HCT116 (cell line): ENCODE measurements at regions not wholly inside any gene's neighbourhood (a gene's known extent, or its start where the extent isn't known, plus 50 kb on each side); places are given as distances from the start of the nearest gene placed in this dataset.

Experiments used
- ATAC-seq: fragments of 200-7000 bp; cut with Tn5 transposase; 2 replicates; pipeline ENCODE4 v1.9.1; 2020; ENCODE audit warnings: mild to moderate bottlenecking, moderate library complexity
- BruUV-seq: library from RNA; stranded (reverse); fragments of 400-500 nt; replicated peaks from 2 replicates; lab custom pipeline; 2021; lab: Mats Ljungman, UMichigan
- CTCF ChIA-PET: fragments of 300-600 bp; sonication (Branson Sonifier 250); formaldehyde crosslinking; loops from one replicate; lab custom pipeline; 2021; ENCODE audit warnings: antibody characterized with exemption; lab: Charles Lee
- POLR2A ChIA-PET: fragments of 300-600, 350-600 bp; sonication (Branson Sonifier 250); formaldehyde crosslinking; loops from one replicate; lab custom pipeline; 2021; ENCODE audit warnings: antibody characterized with exemption; lab: Charles Lee
- RAD21 ChIA-PET, 2 experiments: fragments of 300-600 bp; sonication (Branson Sonifier 250); formaldehyde crosslinking; loops; one replicate each; lab custom pipeline; 2023; ENCODE audit warnings: low total read pairs in 2 of 2; ENCODE audit not compliant: uncharacterized antibody in 2 of 2, unreplicated experiment in 2 of 2, low non-redundant PET in 1 of 2; lab: Charles Lee
- DNase-seq: peaks from one replicate; pipeline ENCODE4 v3.0.0-alpha.2; 2010; ENCODE audit warnings: low read depth, low spot score
- H2AFZ ChIP-seq: fragments of 200-600 bp; shearing (Covaris generic), sonication (generic); 2 replicates; pipeline ENCODE4 v1.6.1; 2017; ENCODE audit warnings: low read depth, mixed run types, mixed read lengths, antibody characterized with exemption, low read length; ENCODE audit not compliant: poor library complexity, severe bottlenecking
- H3K27ac ChIP-seq: 2 replicates; pipeline ENCODE4 v1.5.1; 2012; ENCODE audit warnings: low read depth, low read length
- H3K27me3 ChIP-seq: fragments of 200-600 bp; sonication (generic); 2 replicates; pipeline ENCODE4 v1.6.1; 2016; ENCODE audit warnings: mixed run types, low read length, mixed read lengths; ENCODE audit not compliant: insufficient read depth
- H3K36me3 ChIP-seq, 2 experiments: fragments of 200-500 bp in 1 of 2; fragments of 200-600 bp in 1 of 2; sonication (Bioruptor generic) in 1 of 2; sonication (generic) in 1 of 2; 2 replicates each; pipeline versions ENCODE4 v1.5.1 to v1.6.1; 2014 to 2016; ENCODE audit warnings: low read length in 2 of 2, inconsistent platforms in 1 of 2, mixed read lengths in 1 of 2, mixed run types in 1 of 2; ENCODE audit not compliant: insufficient read depth in 2 of 2, control insufficient read depth in 1 of 2
- H3K4me1 ChIP-seq, 2 experiments: fragments of 200-600 bp in 1 of 2; sonication (generic) in 1 of 2; 2 replicates each; pipeline versions ENCODE4 v1.5.1 to v1.6.1; 2012 to 2017; ENCODE audit warnings: low read length in 2 of 2, inconsistent platforms in 1 of 2, mild to moderate bottlenecking in 1 of 2, mixed read lengths in 1 of 2, mixed run types in 1 of 2, moderate library complexity in 1 of 2; ENCODE audit not compliant: insufficient read depth in 2 of 2, control insufficient read depth in 1 of 2
- H3K4me2 ChIP-seq: fragments of 200-600 bp; sonication (generic); 2 replicates; pipeline ENCODE4 v1.6.1; 2017; ENCODE audit warnings: mixed run types, low read length, mixed read lengths
- H3K4me3 ChIP-seq, 2 experiments: fragments of 200-600 bp in 1 of 2; sonication (generic) in 1 of 2; replicated peaks in 1 of 2; 2 replicates each; pipeline ENCODE4 v1.5.1; 2011 to 2016; ENCODE audit warnings: low read length in 2 of 2, control low read depth in 1 of 2, low read depth in 1 of 2, mild to moderate bottlenecking in 1 of 2, mixed read lengths in 1 of 2, mixed run types in 1 of 2
- H3K79me2 ChIP-seq: fragments of 200-600 bp; sonication (generic); 2 replicates; pipeline ENCODE4 v1.6.1; 2017; ENCODE audit warnings: mild to moderate bottlenecking, mixed run types, low read length, moderate library complexity, mixed read lengths; ENCODE audit not compliant: insufficient read depth
- H3K9ac ChIP-seq: fragments of 200-600 bp; sonication (generic); 2 replicates; pipeline ENCODE4 v1.6.1; 2016; ENCODE audit warnings: low read length, mixed read lengths
- H3K9me2 ChIP-seq: fragments of 200-600 bp; sonication (generic), shearing (Covaris generic); 2 replicates; pipeline ENCODE4 v1.6.1; 2017; ENCODE audit warnings: mixed run types, mild to moderate bottlenecking, moderate library complexity; ENCODE audit not compliant: insufficient read depth
- H3K9me3 ChIP-seq, 2 experiments: fragments of 200-500 bp in 1 of 2; fragments of 200-600 bp in 1 of 2; sonication (Bioruptor generic) in 1 of 2; sonication (generic) in 1 of 2; 2 replicates each; pipeline ENCODE4 v1.6.1; 2014 to 2017; ENCODE audit warnings: low read length in 2 of 2, mixed read lengths in 2 of 2, inconsistent platforms in 1 of 2, low read depth in 1 of 2, mild to moderate bottlenecking in 1 of 2, mixed run types in 1 of 2, moderate library complexity in 1 of 2; ENCODE audit not compliant: control insufficient read depth in 1 of 2, insufficient read depth in 1 of 2
- H4K20me1 ChIP-seq: fragments of 200-600 bp; sonication (generic), shearing (Covaris generic); 2 replicates; pipeline ENCODE4 v1.6.1; 2017; ENCODE audit warnings: mixed run types, mild to moderate bottlenecking, moderate library complexity; ENCODE audit not compliant: insufficient read depth
- ATF3 ChIP-seq: IDR thresholded peaks from 2 replicates; pipeline ENCODE4 v1.6.1; 2012
- CBX3 ChIP-seq: IDR thresholded peaks from 2 replicates; pipeline ENCODE4 v1.6.1; 2012; ENCODE audit warnings: low read depth
- CTCF ChIP-seq, 3 experiments: fragments of 200-600 bp in 1 of 3; sonication (generic) in 1 of 3; IDR thresholded peaks in 2 of 3; conservative IDR thresholded peaks in 1 of 3; 2 replicates each; pipeline ENCODE4 v1.5.1; 2012 to 2017; ENCODE audit warnings: low read depth in 2 of 3, low read length in 2 of 3, antibody characterized with exemption in 1 of 3, borderline replicate concordance in 1 of 3, control low read depth in 1 of 3, mild to moderate bottlenecking in 1 of 3, mixed read lengths in 1 of 3, mixed run types in 1 of 3, moderate library complexity in 1 of 3; ENCODE audit not compliant: insufficient read depth in 1 of 3
- EZH2 ChIP-seq: fragments of 200-600 bp; sonication (generic); IDR thresholded peaks from 2 replicates; pipeline ENCODE4 v1.6.1; 2017; ENCODE audit warnings: antibody characterized with exemption, mixed run types
- FOSL1 ChIP-seq: IDR thresholded peaks from 2 replicates; pipeline ENCODE4 v1.6.1; 2012; ENCODE audit warnings: low read depth
- JUND ChIP-seq: IDR thresholded peaks from 2 replicates; pipeline ENCODE4 v1.6.1; 2012
- MAX ChIP-seq: IDR thresholded peaks from 2 replicates; pipeline ENCODE4 v1.6.1; 2012
- POLR2AphosphoS5 ChIP-seq: IDR thresholded peaks from 2 replicates; pipeline ENCODE4 v1.6.1; 2011; ENCODE audit warnings: mild to moderate bottlenecking, low read depth, low read length, moderate library complexity
- SIN3A ChIP-seq: IDR thresholded peaks from 2 replicates; pipeline ENCODE4 v1.6.1; 2012; ENCODE audit warnings: low read depth
- SP1 ChIP-seq: IDR thresholded peaks from 2 replicates; pipeline ENCODE4 v1.6.1; 2012; ENCODE audit warnings: low read depth
- SRF ChIP-seq: IDR thresholded peaks from 2 replicates; pipeline ENCODE4 v1.6.1; 2012; ENCODE audit warnings: low read depth
- TCF7L2 ChIP-seq: IDR thresholded peaks from 2 replicates; pipeline ENCODE4 v1.7.0; 2011; ENCODE audit warnings: borderline replicate concordance, inconsistent platforms; ENCODE audit not compliant: insufficient read depth, insufficient read length; ENCODE audit errors: extremely low read depth
- ZBTB33 ChIP-seq: IDR thresholded peaks from 2 replicates; pipeline ENCODE4 v1.6.1; 2011; ENCODE audit warnings: mild to moderate bottlenecking, low read length, moderate library complexity; ENCODE audit not compliant: insufficient replicate concordance; ENCODE audit errors: extremely low read depth
- intact Hi-C: fragments of 100-400 bp; cut with micrococcal nuclease; formaldehyde crosslinking; loops from 2 replicates; pipeline ENCODE4 v1.10.0; 2022

- Histone ChIP-seq H3K9ac (no peak overlapping the region), H3K9me2 (no peaks in the 10 kb centered on the region), H3K4me3 (no peak overlapping the region), H3K36me3 (no peaks in the 10 kb centered on the region), H4K20me1 (no peaks in the 10 kb centered on the region), H3K4me2 (no peak overlapping the region)
- CTCF ChIA-PET, result no interaction called here
- ATAC-seq, result no peak
- no TSS peak for BruUV-seq
- POLR2A ChIA-PET, result no interaction called here
- DNase-seq, result no peak
- TF ChIP-seq EZH2 (no peak), CTCF (IDR thresholded peaks at IDR 0.05 in 2 of 3, conservative IDR thresholded peaks at IDR 0.05 in 1 of 3; ENCODE audit: borderline replicate concordance in 1 of 3, insufficient read depth in 1 of 3, low read depth in 2 of 3, low read length in 2 of 3) (no peak), TCF7L2 (no peak), CBX3 (no peak), POLR2AphosphoS5 (no peak), SRF (no peak)
- TF ChIP-seq, all 23 proteins: peak for 0
- no peaks in the 10 kb centered on the region for H3K4me1 ChIP-seq
- RAD21 ChIA-PET, result no interaction called here
- no peaks in the 10 kb centered on the region for H3K27me3 ChIP-seq
- no peak overlapping the region for H3K27ac ChIP-seq
- intact Hi-C loops, result no loop called here
- no peak overlapping the region for H2AFZ ChIP-seq
- no peaks in the 10 kb centered on the region for H3K79me2 ChIP-seq
- no peaks in the 10 kb centered on the region for H3K9me3 ChIP-seq
These were observed 280.9 kb downstream of the STIM2 start for GRCh38 chr4:27141530-27141929.

GRCh38 chr4:27142841-27143240 lies 282.2 kb downstream of the STIM2 start:
- Histone ChIP-seq H3K9me2 (no peaks in the 10 kb centered on the region), H3K27ac (no peak overlapping the region), H2AFZ (no peak overlapping the region), H3K27me3 (no peaks in the 10 kb centered on the region), H3K9ac (no peak overlapping the region), H4K20me1 (no peaks in the 10 kb centered on the region), H3K4me3 (no peak overlapping the region), H3K79me2 (no peaks in the 10 kb centered on the region), H3K9me3 (no peaks in the 10 kb centered on the region), H3K4me2 (no peak overlapping the region), H3K4me1 (no peaks in the 10 kb centered on the region), H3K36me3 (no peaks in the 10 kb centered on the region)
- ATAC-seq, result no peak
- BruUV-seq, result no TSS peak
- CTCF ChIA-PET, result no interaction called here
- no peak for DNase-seq
- RAD21 ChIA-PET, result no interaction called here
- POLR2A ChIA-PET, result no interaction called here
- TF ChIP-seq ZBTB33 (no peak), SP1 (no peak), JUND (no peak), SIN3A (no peak), POLR2AphosphoS5 (no peak), ATF3 (no peak), MAX (no peak), EZH2 (no peak), FOSL1 (no peak), TCF7L2 (no peak)
- intact Hi-C loops, result no loop called here
